ENCODE measurements at regions not wholly inside any gene's neighbourhood (a gene's known extent, or its start where the extent isn't known, plus 50 kb on each side); places are given as distances from the start of the nearest gene placed in this dataset.

- no peak overlapping the region for H3K4me3 ChIP-seq
- no peak overlapping the region for H3K4me2 ChIP-seq
- H3K27ac ChIP-seq, result no peak overlapping the region
- ATAC-seq (no peak), DNase-seq (ENCODE audit: low read depth in 1 of 2, low spot score in 1 of 2) (no peak), FAIRE-seq (no peak)
- TF ChIP-seq RAD21 (conservative IDR thresholded peaks at IDR 0.05 in 1 of 2, IDR thresholded peaks at IDR 0.05 in 1 of 2) (no peak), HOXB13 (CRISPR knock-in tag; IDR thresholded peaks at IDR 0.05; ENCODE audit: low read depth) (no peak), SMC3 (IDR thresholded peaks at IDR 0.05) (no peak), FOSB (CRISPR knock-in tag; IDR thresholded peaks at IDR 0.05) (no peak), FOXS1 (CRISPR knock-in tag; IDR thresholded peaks at IDR 0.05) (no peak), MYC (IDR thresholded peaks at IDR 0.05; ENCODE audit: borderline replicate concordance, low read length) (no peak)
- H3K9me3 ChIP-seq, result no peaks in the 10 kb centered on the region
- no peaks in the 10 kb centered on the region for H3K4me1 ChIP-seq
- ChIA-PET CTCF (no interaction called here), POLR2A (no interaction called here)
These were observed 487.3 kb upstream of the DCC start for GRCh38 chr18:51852681-51853080.

- no peak overlapping the region for H3K4me2 ChIP-seq
- H3K9me3 ChIP-seq, result no peaks in the 10 kb centered on the region
- ChIA-PET POLR2A (no interaction called here), CTCF (no interaction called here)
- no peaks in the 10 kb centered on the region for H3K4me1 ChIP-seq
- no peak for TF ChIP-seq MAZ (IDR thresholded peaks at IDR 0.05; ENCODE audit: borderline replicate concordance, low read depth, low read length)
- no peak for TF ChIP-seq PHF8 (IDR thresholded peaks at IDR 0.05; ENCODE audit: borderline replicate concordance, low read depth)
- no peak for TF ChIP-seq RNF2 (IDR thresholded peaks at IDR 0.05; ENCODE audit: borderline replicate concordance, low read depth)
- TF ChIP-seq CBX8 (IDR thresholded peaks at IDR 0.05), result no peak
- TF ChIP-seq MAX (IDR thresholded peaks at IDR 0.05), result no peak
- no peak for TF ChIP-seq ESRRA (IDR thresholded peaks at IDR 0.05; ENCODE audit: borderline replicate concordance, low read length)
- no peak for TF ChIP-seq POLR2A (IDR thresholded peaks at IDR 0.05; ENCODE audit: low read length)
- no peak for TF ChIP-seq HMGXB4 (CRISPR knock-in tag; IDR thresholded peaks at IDR 0.05; ENCODE audit: borderline replicate concordance)
- TF ChIP-seq E2F6 (IDR thresholded peaks at IDR 0.05; ENCODE audit: borderline replicate concordance, low read depth), result no peak
- TF ChIP-seq SREBF2 (IDR thresholded peaks at IDR 0.05), result no peak
- no peak for TF ChIP-seq JUNB (IDR thresholded peaks at IDR 0.05)
- TF ChIP-seq RCOR1 (IDR thresholded peaks at IDR 0.05; ENCODE audit: low read depth, low read length), result no peak
- no peak for TF ChIP-seq EHMT2 (IDR thresholded peaks at IDR 0.05; ENCODE audit: low read depth)
- no peak for ATAC-seq
- FAIRE-seq, result no peak
- peak in 1 of 2 experiments; percentile 5 for DNase-seq (ENCODE audit: low read depth in 1 of 2, low spot score in 1 of 2)
- H3K27ac ChIP-seq, result no peak overlapping the region
- no peak overlapping the region for H3K4me3 ChIP-seq
- WGBS (ENCODE audit: missing lambda C conversion rate), result 6% methylated on average over 4 of the region's 5 CpGs
These were observed 482.0 kb upstream of the DCC start for GRCh38 chr18:51857989-51858388.

GRCh38 chr18:51861046-51861445, 479.0 kb upstream of the DCC start:
- no peak overlapping the region for H3K27ac ChIP-seq
- CTCF ChIA-PET, result no interaction called here
- H3K4me1 ChIP-seq, result no peaks in the 10 kb centered on the region
- no peak for ATAC-seq
- POLR2A ChIA-PET, result no interaction called here
- 0% methylated on average over 2 of the region's 2 CpGs for WGBS (ENCODE audit: missing lambda C conversion rate)
- no peak for FAIRE-seq
- no peaks in the 10 kb centered on the region for H3K9me3 ChIP-seq
- no peak for DNase-seq (ENCODE audit: low read depth in 1 of 2, low spot score in 1 of 2)
- H3K4me3 ChIP-seq, result no peak overlapping the region
- no peak overlapping the region for H3K4me2 ChIP-seq
- TF ChIP-seq CHD2 (IDR thresholded peaks at IDR 0.05; ENCODE audit: low read length, partially characterized antibody) (no peak), FOSB (CRISPR knock-in tag; IDR thresholded peaks at IDR 0.05) (no peak), ZFP36 (IDR thresholded peaks at IDR 0.05; ENCODE audit: borderline replicate concordance, partially characterized antibody) (no peak), ELK1 (IDR thresholded peaks at IDR 0.05; ENCODE audit: low read depth, low read length) (no peak), HEYL (CRISPR knock-in tag; IDR thresholded peaks at IDR 0.05) (no peak), HES2 (IDR thresholded peaks at IDR 0.05) (no peak), KDM5A (IDR thresholded peaks at IDR 0.05) (no peak), NFE2L2 (conservative IDR thresholded peaks at IDR 0.05; ENCODE audit: low read length) (no peak), CHD4 (IDR thresholded peaks at IDR 0.05; ENCODE audit: borderline replicate concordance) (no peak), ATOH8 (CRISPR knock-in tag; IDR thresholded peaks at IDR 0.05; ENCODE audit: low read depth) (no peak), TFCP2L1 (CRISPR knock-in tag; IDR thresholded peaks at IDR 0.05) (no peak), ESRRA (IDR thresholded peaks at IDR 0.05; ENCODE audit: borderline replicate concordance, low read length) (no peak), RARB (CRISPR knock-in tag; IDR thresholded peaks at IDR 0.05) (no peak), SREBF2 (IDR thresholded peaks at IDR 0.05) (no peak), PBX3 (IDR thresholded peaks at IDR 0.05) (no peak), RCOR1 (IDR thresholded peaks at IDR 0.05; ENCODE audit: low read depth, low read length) (no peak), TP53 (CRISPR knock-in tag; IDR thresholded peaks at IDR 0.05) (no peak)

Data from A549 (cell line).